ENCODE measurements at regions not wholly inside any gene's neighbourhood (a gene's known extent, or its start where the extent isn't known, plus 50 kb on each side); places are given as distances from the start of the nearest gene placed in this dataset.
A peak's percentile ranks its signal among the peaks of the same experiment; 100 is the strongest.

DNA sequence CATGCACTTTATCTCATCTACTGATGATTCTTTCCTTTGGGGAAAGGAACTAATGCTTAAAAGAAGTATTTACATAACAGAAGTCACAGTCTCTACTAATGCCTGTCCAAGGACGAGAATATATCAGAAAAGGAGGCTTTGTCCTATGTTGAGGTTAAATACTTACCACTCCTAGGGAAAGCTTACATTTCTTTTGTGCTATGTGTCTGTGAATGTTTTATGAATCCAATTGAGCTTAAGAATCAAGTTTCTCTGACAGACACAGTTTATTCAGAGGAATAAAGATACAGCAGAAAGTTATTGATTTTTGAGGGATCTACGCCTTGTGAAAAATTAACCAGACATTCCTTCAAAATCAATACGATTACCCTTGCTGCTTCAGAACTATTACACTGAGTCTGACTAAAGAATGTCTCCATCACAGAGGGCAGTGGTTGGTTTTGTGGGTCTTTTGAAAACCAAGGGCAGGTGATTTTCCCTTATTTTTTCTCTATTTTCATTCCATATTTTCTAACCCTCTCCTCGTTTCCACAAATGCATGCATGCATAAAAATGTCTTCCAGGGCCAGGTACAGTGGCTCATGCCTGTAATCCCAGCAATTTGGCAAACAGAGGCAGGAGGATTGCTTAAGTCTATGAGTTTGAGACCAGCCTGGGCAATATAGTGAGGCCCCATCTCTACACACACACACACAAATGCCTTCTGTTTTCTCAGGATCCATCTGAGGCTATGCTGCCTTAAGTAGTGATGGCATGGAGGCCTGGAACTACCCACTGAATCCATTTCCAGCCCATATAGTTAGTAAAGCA lies 1095.1 kb downstream of the GALC start:
- DNase-seq (ENCODE audit: low spot score): no peak

DNA sequence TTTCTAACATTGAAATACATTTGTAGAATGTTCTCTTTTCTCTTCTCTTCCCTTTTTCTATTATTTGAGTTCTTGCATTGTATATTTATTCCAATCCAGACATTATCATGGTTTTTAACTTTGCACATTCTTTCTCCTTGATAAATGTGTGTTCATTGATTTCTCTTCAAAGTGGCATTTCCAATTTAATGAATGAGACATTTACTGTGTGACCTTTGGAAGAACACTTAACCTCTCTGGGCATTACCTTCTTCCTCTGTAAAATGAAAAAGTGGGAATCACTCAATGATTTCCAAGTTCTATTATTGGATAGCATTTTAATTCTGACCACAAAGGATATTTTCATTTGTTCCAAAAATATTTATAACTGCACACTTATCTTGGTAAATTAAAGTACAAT lies 1095.8 kb downstream of the GALC start:
- no peak for DNase-seq (ENCODE audit: low spot score)

DNA sequence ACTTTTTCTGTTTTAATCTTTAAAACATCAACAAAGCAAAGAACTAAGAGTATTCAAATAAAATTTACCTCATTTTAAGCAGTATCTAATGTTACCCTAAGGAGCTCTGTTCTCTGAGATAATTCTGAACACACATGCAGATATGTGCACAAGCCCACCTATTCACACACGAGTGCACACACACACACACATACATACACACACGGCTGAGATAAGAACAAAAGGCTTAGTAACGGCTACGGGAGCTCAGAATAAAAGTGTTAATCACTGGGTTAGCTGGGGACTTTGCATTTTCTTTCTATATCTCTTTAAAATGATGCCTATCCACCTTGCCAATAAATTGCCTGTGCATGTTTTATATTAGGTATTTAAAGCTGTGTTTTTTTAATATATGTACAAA lies 1096.3 kb downstream of the GALC start:
- DNase-seq (ENCODE audit: low spot score): no peak

DNA sequence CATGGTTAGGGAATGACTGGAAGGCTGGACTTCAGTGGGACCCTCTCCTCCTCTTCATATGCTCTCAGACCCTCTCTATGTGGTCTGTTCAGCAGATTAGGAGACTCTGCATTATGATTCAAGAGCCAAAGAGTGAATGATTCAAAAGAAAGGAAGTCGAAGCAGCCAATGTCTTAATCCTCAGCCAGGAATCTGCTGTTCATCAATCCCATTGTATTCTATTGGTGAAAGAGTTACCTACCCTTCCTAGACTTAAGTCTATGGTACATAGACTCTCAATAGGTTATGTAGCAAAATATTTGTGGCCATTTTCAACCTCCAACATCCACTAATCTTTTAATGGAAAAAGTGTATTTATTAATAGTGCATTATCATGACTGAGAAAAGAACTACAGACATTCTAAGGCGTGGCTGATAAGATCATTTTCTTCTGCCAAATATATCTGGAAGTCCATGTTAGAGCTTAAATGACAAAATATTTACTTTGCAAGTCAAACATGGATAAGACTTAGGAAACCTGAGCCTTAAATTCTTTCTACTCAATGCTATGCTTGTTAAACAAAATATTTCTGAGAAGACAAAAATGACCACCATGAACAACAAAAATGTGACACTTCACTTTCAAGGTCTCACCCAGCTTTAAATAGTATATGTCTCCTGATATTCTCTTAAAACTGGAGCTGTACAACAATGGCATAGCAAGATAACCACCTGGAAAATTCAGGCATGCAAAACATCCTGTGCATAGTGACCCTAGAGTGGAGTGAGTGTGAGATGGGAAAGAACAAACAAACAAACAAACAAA lies 1100.6 kb downstream of the GALC start:
- no peak for DNase-seq (ENCODE audit: low spot score)

DNA sequence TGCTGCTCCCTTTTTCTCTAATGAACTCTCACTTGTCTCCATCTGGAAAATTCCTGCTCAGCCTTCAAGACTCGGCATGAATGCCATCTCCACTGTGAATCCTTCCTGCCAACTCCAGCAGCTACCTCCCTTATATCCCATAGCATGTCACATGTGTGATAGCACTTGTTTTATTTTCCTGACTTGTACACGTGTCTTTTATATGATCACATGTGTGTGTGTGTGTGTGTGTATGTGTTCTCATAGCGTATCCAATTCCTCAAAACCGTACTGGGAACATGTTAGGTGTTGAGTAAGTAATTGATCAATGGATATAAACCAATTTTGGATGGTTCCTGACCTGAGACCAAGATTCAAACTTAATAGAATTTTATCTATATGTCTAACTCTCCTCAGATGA lies 1107.7 kb downstream of the GALC start:
- DNase-seq (ENCODE audit: low spot score): no peak

DNA sequence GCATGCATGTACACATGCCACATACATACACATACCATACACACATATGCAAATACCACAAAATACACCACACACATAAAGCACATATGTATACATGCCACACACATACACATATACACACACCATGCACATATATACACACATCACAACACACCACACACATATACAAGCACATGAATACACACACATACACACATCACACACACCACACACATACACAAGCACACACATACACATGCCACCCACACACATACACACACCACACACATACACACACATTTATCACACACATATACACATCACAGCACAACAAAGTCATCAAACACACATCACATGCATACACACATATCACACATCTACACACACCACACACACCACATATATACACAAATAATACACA lies 1108.5 kb downstream of the GALC start:
- DNase-seq (ENCODE audit: low spot score): no peak

DNA sequence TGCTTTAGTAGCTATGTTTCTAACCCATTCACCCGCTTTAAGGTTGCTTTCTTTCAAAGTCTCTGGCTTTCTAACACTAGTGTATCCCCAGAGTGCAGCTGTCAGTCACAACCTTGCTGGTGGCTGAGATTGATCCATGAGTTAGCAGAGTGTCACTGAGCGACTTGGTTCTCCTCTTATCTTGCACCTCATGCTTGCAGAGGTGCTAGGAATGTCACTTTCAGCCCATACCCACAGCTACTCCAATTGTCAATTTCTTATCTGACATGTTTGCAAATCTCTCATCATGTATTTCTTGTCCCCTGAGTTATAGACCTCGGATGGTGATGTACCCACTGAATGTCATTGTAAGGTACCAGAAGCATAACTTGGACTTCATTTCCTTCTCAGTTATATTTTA lies 1110.2 kb downstream of the GALC start:
- no peak for DNase-seq (ENCODE audit: low spot score)

DNA sequence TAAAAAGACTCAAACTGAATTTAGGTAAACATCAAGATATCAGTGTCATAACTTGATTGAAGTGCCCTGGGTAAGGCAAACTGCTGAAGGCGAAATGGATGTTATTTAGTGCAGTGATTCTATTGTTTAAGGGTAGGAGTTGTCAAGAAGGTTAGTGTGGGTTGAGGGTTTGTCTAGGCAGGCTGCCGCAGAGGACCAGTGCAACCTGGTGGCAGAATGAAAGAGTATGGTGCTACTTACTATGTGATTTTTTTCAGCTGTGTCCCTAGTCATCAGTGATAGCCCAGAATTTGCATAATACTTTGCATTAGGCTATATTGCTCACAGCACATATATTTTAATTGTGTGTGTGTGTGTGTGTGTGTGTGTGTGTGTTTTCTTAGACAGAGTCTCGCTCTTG lies 1127.0 kb downstream of the GALC start:
- DNase-seq (ENCODE audit: low spot score): no peak

DNA sequence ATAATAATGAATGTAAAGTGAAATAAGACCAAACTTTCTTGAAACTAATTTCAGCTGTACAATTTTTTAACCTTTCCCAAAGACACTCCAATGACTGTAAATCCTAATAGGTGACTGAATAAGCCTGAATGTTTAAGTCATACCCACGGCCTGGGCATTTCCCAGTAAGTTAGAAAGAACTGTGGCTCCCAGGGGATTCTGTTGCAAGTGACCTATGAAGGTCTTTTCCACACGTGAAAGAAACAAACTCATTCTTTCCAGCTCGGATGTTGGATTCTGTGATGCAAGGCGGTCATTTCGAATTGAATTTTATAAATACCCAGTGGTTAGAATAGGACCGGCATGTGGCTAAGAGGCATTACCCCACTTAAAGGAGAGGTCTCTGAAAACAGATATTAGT lies 1134.4 kb downstream of the GALC start:
- DNase-seq (ENCODE audit: low spot score): no peak

DNA sequence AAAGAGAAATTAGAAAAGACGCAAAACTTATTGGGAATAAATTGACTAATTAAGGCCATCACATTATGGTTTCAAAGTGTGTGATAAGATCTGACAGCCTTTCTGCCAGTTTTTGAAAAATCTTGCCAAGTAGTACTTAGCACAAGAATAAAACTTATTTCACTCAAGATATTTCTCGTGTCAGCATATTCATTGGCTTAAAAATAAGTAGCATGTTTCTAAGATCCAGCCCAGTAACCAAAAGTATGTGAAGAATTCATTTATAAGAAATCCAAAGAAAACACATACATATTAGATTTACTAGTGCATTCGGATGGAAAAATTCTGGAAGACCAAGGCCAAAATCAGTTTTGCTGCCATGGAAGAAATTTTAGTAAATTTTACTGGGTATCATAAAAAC lies 1135.0 kb downstream of the GALC start:
- no peak for DNase-seq (ENCODE audit: low spot score)

DNA sequence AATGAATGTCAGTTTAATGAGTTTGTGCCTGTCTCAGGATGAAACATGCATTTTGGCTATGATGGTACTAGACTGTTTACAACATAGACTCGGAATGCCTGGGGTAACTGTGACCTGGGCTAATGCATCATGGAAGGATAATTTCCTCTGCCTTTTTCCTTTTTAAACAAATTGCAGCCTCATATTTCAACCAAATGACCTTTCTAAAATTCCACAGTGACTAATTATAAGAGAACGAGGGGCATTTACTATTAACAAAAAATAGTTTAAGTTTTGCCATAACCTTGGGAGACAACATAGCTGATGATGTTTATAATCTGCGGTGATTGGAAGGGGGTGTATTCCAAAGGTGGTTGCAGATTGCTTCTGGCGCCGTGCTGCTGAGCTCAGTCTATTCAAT lies 1140.5 kb downstream of the GALC start:
- no peak for DNase-seq (ENCODE audit: low spot score)

DNA sequence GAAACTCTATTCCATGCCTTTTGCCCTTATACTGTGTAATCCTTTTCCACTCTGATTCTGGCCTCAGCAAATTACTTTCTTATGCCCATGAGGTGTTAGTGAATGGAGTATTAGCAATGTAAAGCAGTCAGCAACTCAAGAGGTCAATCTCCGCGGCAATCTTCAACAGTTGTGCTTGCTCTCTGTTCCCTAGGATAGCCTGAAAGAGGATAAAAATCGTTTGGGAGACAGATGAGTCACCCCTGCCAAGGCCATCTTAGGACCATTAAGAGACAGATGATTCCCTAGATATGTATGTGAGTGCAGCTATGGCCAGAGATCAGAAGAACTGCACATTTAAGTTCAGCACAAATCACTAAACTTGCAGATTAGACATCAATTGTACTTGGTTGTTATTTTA lies 1145.8 kb downstream of the GALC start:
- no peak for DNase-seq (ENCODE audit: low spot score)

DNA sequence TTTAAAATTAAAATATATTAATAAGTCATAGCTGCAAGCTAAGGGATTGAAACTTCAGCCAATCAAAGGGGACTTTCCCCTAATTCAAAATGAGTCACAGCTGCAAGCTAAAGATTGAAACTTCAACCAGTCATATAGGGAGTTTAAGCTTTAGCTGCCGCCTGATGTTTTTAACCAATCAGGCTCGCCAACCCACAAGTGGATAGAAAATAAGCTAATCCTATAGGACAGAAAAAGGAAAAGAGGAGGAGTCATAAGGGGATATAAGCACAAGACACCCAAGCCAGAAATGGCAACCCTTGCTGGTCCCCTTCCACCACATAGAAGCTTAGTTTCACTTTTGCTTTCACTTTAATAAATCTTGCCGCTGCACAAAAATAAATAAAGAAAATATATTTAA lies 1154.6 kb downstream of the GALC start:
- peak; percentile 37 for DNase-seq (ENCODE audit: low spot score)

DNA sequence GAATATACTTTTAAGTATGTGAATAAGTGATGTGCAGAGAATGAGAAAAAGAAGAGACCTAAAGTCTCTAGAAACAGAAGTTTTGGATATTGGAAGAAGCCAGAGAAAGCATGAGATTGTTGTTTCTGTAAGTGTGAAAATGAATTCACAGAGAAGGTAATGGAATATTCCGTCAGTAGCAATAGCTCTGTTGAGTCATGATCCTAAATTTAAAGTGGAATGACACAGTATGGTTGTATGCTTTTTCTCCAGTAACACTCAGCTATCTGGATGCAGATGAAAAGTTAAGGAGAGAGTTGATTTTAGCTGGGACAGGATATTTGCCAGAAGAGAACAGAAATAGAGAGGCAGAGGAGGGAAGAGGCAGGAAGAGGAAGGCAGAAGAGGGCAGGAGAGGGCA lies 1166.3 kb downstream of the GALC start:
- no peak for DNase-seq (ENCODE audit: low spot score)

DNA sequence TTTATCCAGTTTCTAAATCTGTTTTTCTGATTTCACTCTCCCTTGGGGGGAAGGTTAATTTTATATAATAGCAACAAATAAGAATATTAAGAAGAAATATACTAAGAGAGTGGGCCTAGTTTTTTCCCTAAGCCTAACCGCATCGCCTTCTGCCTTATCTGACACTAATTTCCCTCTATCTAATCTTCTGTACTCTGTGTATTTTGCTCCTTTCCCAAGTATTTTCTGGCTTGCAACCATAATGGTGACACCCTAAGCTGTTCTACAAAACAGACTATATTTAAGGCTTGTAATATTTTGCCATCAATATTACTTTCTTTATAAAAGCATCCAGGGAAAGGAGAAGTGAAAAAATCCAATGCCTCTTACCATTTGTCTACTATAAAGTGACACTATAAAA lies 1168.8 kb downstream of the GALC start:
- no peak for DNase-seq (ENCODE audit: low spot score)

DNA sequence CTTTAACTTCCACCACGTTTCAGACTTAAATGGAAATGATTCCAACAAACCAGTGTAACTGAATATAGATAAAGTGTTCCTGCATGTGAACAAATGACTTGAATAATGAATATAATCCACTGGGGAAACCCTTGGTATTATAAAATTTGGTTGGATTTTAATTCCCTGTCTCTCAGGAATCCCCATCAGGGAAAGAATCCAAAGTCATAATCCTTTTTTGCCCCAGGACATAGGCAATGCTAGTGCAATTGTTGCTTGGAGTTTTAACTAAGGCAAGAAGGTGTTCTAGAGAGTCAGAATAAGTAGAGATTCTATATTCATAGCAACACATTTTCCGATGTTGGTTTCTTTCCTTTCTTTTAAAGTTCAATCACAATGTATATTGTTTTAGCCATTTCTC lies 1169.4 kb downstream of the GALC start:
- no peak for DNase-seq (ENCODE audit: low spot score)

DNA sequence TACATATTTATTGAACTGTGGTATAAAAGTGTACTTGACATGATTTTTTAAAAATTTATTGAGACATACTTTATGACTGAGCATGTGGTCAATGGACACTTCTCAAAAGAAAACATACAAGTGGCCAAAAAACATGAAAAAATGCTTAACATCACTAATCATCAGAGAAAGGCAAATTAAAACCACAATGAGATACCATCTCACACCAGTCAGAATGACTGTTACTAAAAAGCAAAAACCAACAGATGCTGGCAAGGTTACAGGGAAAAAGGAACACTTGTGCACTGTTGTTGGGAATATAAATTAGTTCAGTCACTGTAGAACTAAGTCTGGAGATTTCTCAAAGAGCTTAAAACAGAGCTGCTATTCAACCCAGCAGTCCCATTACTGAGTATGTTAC lies 1177.6 kb downstream of the GALC start:
- DNase-seq (ENCODE audit: low spot score): no peak

DNA sequence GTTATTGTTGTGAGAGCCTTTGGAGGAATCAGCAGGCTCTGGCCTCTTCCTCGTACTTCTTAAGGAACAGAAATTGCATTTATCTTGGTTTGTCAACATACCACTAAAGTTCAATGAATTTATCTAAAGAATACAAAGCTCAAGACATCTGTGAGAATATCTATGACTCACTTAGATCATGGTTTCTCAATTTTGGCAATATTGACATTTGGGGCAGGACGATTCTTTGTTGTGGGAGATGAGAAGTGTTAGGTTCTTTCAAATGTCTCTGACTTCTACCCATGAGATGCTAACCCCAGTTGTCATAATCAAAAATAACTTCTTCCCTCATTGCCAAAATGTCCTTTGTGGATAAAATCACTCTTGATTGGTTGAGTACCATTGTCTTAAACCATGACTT lies 1190.3 kb downstream of the GALC start:
- DNase-seq (ENCODE audit: low spot score): no peak

DNA sequence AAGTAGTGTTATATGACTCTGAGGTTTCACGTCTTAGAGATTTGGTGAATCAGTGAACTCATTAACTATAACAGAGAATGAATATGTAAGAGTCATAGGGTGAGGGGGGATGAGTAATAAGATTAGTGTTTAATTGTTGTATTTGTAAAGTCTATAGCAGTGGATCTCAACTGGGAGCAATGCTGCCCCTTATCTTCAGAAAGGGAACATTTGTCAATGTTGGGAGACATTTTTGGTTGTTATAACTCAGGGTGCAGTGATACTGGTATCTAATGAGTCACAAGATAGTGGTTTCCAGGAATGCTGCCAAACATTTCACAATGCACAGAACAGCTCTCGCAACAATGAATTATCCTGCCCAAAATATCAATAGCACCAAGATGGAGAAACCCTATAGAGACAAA lies 1193.7 kb downstream of the GALC start:
- DNase-seq (ENCODE audit: low spot score): no peak

DNA sequence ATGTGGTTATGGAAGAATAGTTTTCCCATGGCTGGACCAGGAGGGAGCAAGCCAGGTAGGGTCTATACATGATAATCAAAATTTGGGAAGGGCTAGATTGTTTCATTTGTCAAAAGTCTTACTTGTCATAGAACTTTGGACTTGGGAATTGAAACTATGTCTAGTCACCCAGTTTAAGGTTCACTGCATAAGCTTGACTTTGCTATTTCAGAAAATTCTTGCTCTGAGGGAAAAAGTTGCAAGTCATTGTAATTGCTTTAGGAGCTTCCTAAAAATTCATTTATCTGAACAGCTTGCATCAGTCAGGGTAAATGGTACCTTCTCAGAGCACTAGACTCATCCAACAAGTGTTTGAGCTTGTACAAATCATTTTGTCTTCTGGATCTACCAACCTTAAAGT lies 1194.7 kb downstream of the GALC start:
- DNase-seq (ENCODE audit: low spot score): no peak

DNA sequence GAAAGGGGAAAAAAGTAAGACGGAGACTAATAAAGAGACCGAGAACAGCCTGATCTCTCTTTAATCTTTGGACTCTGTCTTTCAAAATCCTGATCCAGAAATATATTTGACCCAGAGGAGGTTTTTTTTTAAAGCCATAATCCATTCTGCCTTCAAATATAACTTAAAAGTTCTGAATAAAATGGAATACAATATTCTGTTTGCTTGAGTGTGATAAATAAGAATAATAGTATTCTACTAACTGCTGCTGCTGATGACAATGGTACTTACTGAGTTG lies 1196.0 kb downstream of the GALC start:
- DNase-seq (ENCODE audit: low spot score): no peak

DNA sequence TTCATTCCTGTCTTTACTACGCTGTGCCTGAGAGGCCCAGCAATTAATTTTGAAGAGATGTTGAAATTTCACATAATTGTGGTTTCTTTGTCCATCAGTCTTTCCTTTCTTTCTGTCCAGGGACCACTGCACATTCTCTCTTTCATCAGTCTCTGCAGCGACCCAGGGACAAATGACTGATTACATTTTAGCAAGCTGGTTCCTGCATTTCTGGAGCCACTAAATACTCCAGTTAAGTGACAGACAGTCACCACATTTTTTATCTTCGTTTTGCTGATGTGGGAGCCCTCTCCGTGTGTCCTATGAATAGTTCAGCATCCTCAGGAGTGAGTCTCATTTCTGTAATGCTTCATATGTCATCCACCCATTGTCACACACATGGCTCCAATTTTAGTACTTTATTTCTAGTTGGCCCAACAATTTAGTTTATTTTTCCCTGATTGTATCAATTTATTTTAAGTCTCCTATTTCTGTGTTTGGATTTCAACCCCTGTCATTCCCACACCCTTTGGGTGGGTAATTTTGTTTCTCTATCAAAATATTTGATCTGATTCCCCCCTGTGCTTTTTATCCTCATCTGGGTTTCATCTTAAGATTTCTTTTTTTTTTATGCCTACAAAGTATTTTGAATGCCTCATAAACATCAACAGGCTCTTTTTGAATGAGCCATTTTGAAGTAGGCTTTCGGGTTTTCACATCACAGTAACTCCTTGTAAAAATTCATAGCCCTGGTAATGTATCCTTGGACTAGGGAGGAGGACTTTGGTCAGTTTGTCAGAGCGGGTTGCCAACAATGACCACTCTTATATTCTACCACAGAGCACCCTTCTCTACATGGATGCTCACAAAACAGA lies 1196.5 kb downstream of the GALC start:
- no peak for DNase-seq (ENCODE audit: low spot score)

DNA sequence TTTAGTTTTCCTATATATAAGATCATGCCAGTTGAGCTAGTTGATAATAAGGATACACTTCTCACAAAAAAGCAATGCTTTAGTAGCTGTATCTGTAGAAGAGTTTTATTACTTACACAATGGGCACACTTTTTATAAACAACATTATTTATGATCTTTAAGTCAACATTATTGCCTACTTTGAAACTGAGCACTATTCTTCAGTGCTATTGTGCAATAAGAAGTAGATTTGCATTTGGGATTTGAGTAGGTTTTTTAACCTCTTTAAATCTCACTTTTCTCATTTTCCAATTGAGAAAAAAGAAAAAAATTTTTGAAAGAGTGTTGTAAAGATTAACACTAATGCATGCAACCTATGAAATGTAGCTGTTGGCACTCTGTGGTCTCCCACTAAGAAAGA lies 1198.3 kb downstream of the GALC start:
- no peak for DNase-seq (ENCODE audit: low spot score)
